GM12892 (cell line): ENCODE measurements at regions not wholly inside any gene's neighbourhood (a gene's known extent, or its start where the extent isn't known, plus 50 kb on each side); places are given as distances from the start of the nearest gene placed in this dataset.

ENCODE experiments used
- POLR2A ChIP-seq: IDR thresholded peaks from 2 replicates; pipeline ENCODE4 v1.6.1; 2011; ENCODE audit warnings: low read depth, low read length, control low read depth
- POLR2AphosphoS5 ChIP-seq: IDR thresholded peaks from 2 replicates; pipeline ENCODE4 v1.6.1; 2011; ENCODE audit warnings: low read depth, low read length, control low read depth

- TF ChIP-seq POLR2A (no peak), POLR2AphosphoS5 (no peak)
Measured at GRCh38 chr2:14074691-14075090, 557.8 kb upstream of the LRATD1 start.
